ENCODE measurements at regions not wholly inside any gene's neighbourhood (a gene's known extent, or its start where the extent isn't known, plus 50 kb on each side); places are given as distances from the start of the nearest gene placed in this dataset.

- TF ChIP-seq, protein P1, sequence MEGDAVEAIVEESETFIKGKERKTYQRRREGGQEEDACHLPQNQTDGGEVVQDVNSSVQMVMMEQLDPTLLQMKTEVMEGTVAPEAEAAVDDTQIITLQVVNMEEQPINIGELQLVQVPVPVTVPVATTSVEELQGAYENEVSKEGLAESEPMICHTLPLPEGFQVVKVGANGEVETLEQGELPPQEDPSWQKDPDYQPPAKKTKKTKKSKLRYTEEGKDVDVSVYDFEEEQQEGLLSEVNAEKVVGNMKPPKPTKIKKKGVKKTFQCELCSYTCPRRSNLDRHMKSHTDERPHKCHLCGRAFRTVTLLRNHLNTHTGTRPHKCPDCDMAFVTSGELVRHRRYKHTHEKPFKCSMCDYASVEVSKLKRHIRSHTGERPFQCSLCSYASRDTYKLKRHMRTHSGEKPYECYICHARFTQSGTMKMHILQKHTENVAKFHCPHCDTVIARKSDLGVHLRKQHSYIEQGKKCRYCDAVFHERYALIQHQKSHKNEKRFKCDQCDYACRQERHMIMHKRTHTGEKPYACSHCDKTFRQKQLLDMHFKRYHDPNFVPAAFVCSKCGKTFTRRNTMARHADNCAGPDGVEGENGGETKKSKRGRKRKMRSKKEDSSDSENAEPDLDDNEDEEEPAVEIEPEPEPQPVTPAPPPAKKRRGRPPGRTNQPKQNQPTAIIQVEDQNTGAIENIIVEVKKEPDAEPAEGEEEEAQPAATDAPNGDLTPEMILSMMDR (IDR thresholded peaks at IDR 0.05) = no peak
- TF ChIP-seq EZH2 (IDR thresholded peaks at IDR 0.05; ENCODE audit: borderline replicate concordance, insufficient read depth, low read depth, low read length, poor library complexity, severe bottlenecking) = no peak
Measured at GRCh38 chr19:5288347-5288739, 52.3 kb downstream of the PTPRS start.
